ENCODE measurements at regions not wholly inside any gene's neighbourhood (a gene's known extent, or its start where the extent isn't known, plus 50 kb on each side); places are given as distances from the start of the nearest gene placed in this dataset.

DNA sequence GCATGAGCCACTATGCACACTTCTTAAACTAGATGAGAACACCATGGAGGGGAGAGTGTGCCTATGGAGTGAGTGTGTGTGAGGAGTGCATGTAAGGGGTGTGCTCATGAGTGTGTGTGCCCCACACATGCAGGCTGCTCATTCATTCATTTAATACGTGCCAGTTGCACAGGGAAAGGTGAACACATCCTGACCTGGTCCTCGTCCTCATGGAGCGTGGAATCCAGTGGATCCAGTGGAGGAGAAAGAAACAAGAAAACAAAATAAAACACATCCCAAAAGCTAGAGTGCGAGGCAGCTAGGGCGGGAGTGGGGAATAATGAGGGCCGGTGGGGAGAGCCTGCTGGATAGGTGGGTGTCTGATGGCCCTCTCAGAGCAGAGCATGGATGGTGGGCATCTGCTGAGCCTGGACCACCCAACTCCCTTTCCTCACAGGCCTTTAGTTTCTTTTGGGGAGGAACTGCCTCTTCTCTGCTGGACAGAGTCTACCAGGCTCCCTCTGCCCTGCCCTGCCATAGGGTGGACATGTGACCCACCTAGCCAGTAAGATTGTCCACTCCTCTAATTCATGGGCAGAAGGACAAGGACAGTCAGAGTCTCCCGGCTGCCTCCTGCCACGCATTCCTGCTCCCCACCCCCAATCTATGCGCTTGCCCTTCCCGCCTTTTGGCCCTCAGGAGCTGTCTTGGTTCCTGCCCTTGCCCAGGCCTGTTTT, 204.3 kb downstream of the RAB11FIP4 start:
- Histone ChIP-seq H3K36me3 (no peaks in the 10 kb centered on the region), H3K4me1 (peaks cover 0 to 9% (median 5%) of the 10 kb centered on the region in 4 donors), H3K27me3 (no peaks in the 10 kb centered on the region), H3K27ac (peak overlapping the region; percentile 19 to 53 (median 49)), H3K9me3 (no peaks in the 10 kb centered on the region), H3K4me3 (no peak overlapping the region)
- TF ChIP-seq, protein P1, sequence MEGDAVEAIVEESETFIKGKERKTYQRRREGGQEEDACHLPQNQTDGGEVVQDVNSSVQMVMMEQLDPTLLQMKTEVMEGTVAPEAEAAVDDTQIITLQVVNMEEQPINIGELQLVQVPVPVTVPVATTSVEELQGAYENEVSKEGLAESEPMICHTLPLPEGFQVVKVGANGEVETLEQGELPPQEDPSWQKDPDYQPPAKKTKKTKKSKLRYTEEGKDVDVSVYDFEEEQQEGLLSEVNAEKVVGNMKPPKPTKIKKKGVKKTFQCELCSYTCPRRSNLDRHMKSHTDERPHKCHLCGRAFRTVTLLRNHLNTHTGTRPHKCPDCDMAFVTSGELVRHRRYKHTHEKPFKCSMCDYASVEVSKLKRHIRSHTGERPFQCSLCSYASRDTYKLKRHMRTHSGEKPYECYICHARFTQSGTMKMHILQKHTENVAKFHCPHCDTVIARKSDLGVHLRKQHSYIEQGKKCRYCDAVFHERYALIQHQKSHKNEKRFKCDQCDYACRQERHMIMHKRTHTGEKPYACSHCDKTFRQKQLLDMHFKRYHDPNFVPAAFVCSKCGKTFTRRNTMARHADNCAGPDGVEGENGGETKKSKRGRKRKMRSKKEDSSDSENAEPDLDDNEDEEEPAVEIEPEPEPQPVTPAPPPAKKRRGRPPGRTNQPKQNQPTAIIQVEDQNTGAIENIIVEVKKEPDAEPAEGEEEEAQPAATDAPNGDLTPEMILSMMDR (IDR thresholded peaks at IDR 0.05), result no peak
- TF ChIP-seq POLR2A (IDR thresholded peaks at IDR 0.05), result no peak
- TF ChIP-seq EP300 (IDR thresholded peaks at IDR 0.05; ENCODE audit: low read depth), result no peak
- no peak for TF ChIP-seq POLR2AphosphoS5 (IDR thresholded peaks at IDR 0.05)
- in situ Hi-C loops (cut with MboI; ENCODE audit: low pct_ligation_motif_present in 1 of 4, low pct_unique_long_range_greater_than_20kb in 1 of 4, low sequenced_read_pairs in 3 of 4) (no loop called here), intact Hi-C loops (cut with DNase I; ENCODE audit: low total_unique reads) (no loop called here)
- DNase-seq, result no peak
- 85 to 94% methylated on average over 6 to 10 of the region's 10 CpGs for WGBS, 2 donors (ENCODE audit: low coverage in 1 of 2)

DNA sequence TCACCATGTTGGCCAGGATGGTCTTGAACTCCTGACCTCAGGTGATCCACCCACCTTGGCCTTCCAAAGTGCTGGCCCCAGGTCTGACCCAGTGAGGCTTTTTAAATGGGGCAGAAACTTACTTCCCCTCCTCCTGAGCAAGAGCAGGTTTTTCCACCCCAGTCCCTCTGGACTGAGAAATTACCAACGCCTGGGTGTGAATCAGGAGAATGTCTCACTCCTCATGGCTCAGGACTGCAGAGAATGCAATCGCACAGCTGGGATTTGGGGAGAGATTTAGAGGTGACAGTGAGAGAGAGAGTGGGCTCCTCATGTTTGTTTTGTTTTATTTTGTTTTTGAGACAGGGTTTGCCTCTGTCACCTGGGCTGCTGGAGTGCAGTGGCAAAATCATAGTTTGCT, 203.6 kb downstream of the RAB11FIP4 start:
- Histone ChIP-seq H3K9me3 (no peaks in the 10 kb centered on the region), H3K4me3 (no peak overlapping the region), H3K4me1 (peaks cover 0 to 9% (median 5%) of the 10 kb centered on the region in 4 donors), H3K36me3 (no peaks in the 10 kb centered on the region), H3K27ac (no peak overlapping the region), H3K27me3 (no peaks in the 10 kb centered on the region)
- in situ Hi-C loops (cut with MboI; ENCODE audit: low pct_ligation_motif_present in 1 of 4, low pct_unique_long_range_greater_than_20kb in 1 of 4, low sequenced_read_pairs in 3 of 4), result no loop called here
- WGBS, 2 donors (ENCODE audit: low coverage in 1 of 2), result 97 to 100% methylated on average over 2 of the region's 2 CpGs
- no peak for DNase-seq
- TF ChIP-seq POLR2AphosphoS5 (IDR thresholded peaks at IDR 0.05) (no peak), EP300 (IDR thresholded peaks at IDR 0.05; ENCODE audit: low read depth) (no peak), POLR2A (IDR thresholded peaks at IDR 0.05) (no peak)
- TF ChIP-seq, protein P1 (IDR thresholded peaks at IDR 0.05), result no peak
- intact Hi-C loops (cut with DNase I; ENCODE audit: low total_unique reads), result no loop called here

DNA sequence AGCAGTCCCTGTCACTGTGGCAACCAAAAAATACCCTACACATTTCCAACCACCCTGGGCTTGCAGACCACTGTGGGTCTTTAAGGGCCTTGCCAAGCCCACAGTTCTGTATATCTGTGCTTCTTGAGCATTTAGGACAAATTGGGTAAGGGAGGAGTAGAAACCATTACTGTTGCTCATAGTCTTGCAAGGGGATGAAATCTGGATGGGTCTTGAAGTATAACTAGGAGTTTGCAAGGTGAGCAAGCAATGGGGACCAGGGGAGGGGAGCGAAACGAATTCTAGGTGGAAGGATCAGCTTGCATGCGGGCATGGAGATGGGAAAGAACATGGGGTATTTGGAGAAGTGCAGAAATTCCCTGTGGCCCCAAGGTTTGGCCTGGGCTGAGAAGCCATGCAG, 202.9 kb downstream of the RAB11FIP4 start:
- Histone ChIP-seq H3K4me3 (no peak overlapping the region), H3K4me1 (peaks cover 0 to 9% (median 5%) of the 10 kb centered on the region in 4 donors), H3K27me3 (no peaks in the 10 kb centered on the region), H3K27ac (no peak overlapping the region), H3K9me3 (no peaks in the 10 kb centered on the region), H3K36me3 (no peaks in the 10 kb centered on the region)
- WGBS, 2 donors (ENCODE audit: low coverage in 1 of 2), result 94 to 97% methylated on average over 3 of the region's 3 CpGs
- DNase-seq, result no peak
- TF ChIP-seq EP300 (IDR thresholded peaks at IDR 0.05; ENCODE audit: low read depth), result no peak
- TF ChIP-seq POLR2AphosphoS5 (IDR thresholded peaks at IDR 0.05), result no peak
- no peak for TF ChIP-seq POLR2A (IDR thresholded peaks at IDR 0.05)
- TF ChIP-seq, protein P1 (IDR thresholded peaks at IDR 0.05), result no peak
- in situ Hi-C loops (cut with MboI; ENCODE audit: low pct_ligation_motif_present in 1 of 4, low pct_unique_long_range_greater_than_20kb in 1 of 4, low sequenced_read_pairs in 3 of 4) (no loop called here), intact Hi-C loops (cut with DNase I; ENCODE audit: low total_unique reads) (no loop called here)

DNA sequence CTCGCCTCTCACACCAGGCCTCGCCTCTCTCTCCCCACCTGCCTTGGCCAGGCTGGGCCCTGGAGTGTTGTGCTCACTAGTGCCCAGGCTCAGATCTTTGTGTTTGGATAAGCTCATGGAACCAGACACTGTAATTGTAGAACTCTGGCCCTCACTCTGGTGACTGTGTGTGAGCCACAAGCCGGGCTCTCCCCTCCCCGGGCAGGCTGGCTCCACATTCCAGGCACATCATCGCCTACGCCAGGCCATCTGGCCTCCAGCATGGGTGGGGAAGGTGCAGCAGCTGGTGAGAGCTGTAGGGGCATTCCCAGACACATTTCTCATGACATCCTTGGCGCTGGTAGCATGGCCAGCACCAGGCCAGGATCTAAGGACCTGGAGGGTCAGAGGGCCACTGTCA, 202.3 kb downstream of the RAB11FIP4 start:
- no peak for DNase-seq

More for the DNA sequence above, 202.3 kb downstream of the RAB11FIP4 start:
- H3K27ac ChIP-seq, result no peak overlapping the region
- no peaks in the 10 kb centered on the region for H3K27me3 ChIP-seq
- TF ChIP-seq POLR2A (IDR thresholded peaks at IDR 0.05) (no peak), EP300 (IDR thresholded peaks at IDR 0.05; ENCODE audit: low read depth) (no peak), POLR2AphosphoS5 (IDR thresholded peaks at IDR 0.05) (no peak)
- 79% methylated on average over 7 of the region's 7 CpGs; no CpG with 5 or more reads in 1 of the 2 donors for WGBS, 2 donors (ENCODE audit: low coverage in 1 of 2)
- peaks cover 0 to 9% (median 5%) of the 10 kb centered on the region in 4 donors for H3K4me1 ChIP-seq
- H3K4me3 ChIP-seq, result no peak overlapping the region
- intact Hi-C loops (cut with DNase I; ENCODE audit: low total_unique reads), result no loop called here
- no peaks in the 10 kb centered on the region for H3K9me3 ChIP-seq
- no peaks in the 10 kb centered on the region for H3K36me3 ChIP-seq
- in situ Hi-C loops (cut with MboI; ENCODE audit: low pct_ligation_motif_present in 1 of 4, low pct_unique_long_range_greater_than_20kb in 1 of 4, low sequenced_read_pairs in 3 of 4), result no loop called here
